ENCODE measurements at regions not wholly inside any gene's neighbourhood (a gene's known extent, or its start where the extent isn't known, plus 50 kb on each side); places are given as distances from the start of the nearest gene placed in this dataset.

DNA sequence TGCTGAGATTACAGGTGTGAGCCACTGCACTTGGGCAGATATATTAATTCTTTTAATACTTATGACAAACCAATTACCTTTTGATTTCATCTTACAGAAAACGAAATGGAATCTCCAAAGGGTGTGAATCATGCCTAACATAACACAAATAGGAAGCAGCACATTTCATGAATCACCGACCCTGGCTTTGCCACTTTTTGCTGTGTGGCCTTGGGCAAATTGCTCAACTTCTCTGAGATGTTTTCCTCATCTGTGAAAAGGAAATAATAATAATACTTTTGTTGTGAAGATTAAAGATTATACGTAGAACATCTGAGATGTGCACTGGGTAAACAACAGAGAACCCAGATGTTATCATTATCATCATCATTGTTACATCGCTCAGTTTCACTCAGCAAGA lies 50.7 kb upstream of the FREM1 start (continued):
- TF ChIP-seq, protein P1, sequence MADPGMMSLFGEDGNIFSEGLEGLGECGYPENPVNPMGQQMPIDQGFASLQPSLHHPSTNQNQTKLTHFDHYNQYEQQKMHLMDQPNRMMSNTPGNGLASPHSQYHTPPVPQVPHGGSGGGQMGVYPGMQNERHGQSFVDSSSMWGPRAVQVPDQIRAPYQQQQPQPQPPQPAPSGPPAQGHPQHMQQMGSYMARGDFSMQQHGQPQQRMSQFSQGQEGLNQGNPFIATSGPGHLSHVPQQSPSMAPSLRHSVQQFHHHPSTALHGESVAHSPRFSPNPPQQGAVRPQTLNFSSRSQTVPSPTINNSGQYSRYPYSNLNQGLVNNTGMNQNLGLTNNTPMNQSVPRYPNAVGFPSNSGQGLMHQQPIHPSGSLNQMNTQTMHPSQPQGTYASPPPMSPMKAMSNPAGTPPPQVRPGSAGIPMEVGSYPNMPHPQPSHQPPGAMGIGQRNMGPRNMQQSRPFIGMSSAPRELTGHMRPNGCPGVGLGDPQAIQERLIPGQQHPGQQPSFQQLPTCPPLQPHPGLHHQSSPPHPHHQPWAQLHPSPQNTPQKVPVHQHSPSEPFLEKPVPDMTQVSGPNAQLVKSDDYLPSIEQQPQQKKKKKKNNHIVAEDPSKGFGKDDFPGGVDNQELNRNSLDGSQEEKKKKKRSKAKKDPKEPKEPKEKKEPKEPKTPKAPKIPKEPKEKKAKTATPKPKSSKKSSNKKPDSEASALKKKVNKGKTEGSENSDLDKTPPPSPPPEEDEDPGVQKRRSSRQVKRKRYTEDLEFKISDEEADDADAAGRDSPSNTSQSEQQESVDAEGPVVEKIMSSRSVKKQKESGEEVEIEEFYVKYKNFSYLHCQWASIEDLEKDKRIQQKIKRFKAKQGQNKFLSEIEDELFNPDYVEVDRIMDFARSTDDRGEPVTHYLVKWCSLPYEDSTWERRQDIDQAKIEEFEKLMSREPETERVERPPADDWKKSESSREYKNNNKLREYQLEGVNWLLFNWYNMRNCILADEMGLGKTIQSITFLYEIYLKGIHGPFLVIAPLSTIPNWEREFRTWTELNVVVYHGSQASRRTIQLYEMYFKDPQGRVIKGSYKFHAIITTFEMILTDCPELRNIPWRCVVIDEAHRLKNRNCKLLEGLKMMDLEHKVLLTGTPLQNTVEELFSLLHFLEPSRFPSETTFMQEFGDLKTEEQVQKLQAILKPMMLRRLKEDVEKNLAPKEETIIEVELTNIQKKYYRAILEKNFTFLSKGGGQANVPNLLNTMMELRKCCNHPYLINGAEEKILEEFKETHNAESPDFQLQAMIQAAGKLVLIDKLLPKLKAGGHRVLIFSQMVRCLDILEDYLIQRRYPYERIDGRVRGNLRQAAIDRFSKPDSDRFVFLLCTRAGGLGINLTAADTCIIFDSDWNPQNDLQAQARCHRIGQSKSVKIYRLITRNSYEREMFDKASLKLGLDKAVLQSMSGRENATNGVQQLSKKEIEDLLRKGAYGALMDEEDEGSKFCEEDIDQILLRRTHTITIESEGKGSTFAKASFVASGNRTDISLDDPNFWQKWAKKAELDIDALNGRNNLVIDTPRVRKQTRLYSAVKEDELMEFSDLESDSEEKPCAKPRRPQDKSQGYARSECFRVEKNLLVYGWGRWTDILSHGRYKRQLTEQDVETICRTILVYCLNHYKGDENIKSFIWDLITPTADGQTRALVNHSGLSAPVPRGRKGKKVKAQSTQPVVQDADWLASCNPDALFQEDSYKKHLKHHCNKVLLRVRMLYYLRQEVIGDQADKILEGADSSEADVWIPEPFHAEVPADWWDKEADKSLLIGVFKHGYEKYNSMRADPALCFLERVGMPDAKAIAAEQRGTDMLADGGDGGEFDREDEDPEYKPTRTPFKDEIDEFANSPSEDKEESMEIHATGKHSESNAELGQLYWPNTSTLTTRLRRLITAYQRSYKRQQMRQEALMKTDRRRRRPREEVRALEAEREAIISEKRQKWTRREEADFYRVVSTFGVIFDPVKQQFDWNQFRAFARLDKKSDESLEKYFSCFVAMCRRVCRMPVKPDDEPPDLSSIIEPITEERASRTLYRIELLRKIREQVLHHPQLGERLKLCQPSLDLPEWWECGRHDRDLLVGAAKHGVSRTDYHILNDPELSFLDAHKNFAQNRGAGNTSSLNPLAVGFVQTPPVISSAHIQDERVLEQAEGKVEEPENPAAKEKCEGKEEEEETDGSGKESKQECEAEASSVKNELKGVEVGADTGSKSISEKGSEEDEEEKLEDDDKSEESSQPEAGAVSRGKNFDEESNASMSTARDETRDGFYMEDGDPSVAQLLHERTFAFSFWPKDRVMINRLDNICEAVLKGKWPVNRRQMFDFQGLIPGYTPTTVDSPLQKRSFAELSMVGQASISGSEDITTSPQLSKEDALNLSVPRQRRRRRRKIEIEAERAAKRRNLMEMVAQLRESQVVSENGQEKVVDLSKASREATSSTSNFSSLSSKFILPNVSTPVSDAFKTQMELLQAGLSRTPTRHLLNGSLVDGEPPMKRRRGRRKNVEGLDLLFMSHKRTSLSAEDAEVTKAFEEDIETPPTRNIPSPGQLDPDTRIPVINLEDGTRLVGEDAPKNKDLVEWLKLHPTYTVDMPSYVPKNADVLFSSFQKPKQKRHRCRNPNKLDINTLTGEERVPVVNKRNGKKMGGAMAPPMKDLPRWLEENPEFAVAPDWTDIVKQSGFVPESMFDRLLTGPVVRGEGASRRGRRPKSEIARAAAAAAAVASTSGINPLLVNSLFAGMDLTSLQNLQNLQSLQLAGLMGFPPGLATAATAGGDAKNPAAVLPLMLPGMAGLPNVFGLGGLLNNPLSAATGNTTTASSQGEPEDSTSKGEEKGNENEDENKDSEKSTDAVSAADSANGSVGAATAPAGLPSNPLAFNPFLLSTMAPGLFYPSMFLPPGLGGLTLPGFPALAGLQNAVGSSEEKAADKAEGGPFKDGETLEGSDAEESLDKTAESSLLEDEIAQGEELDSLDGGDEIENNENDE (IDR thresholded peaks at IDR 0.05; ENCODE audit: insufficient replicate concordance, low read length) = no peak
- TF ChIP-seq RNF2 (IDR thresholded peaks at IDR 0.05; ENCODE audit: borderline replicate concordance, low read depth, low read length, missing control alignments, poor library complexity, severe bottlenecking) (no peak), SIN3A (conservative IDR thresholded peaks at IDR 0.05 in 1 of 2, IDR thresholded peaks at IDR 0.05 in 1 of 2; ENCODE audit: low read depth in 1 of 2, low read length in 2 of 2) (no peak), GABPA (IDR thresholded peaks at IDR 0.05; ENCODE audit: borderline replicate concordance, insufficient read depth, low read length) (no peak), RAD21 (IDR thresholded peaks at IDR 0.05 in 1 of 2, conservative IDR thresholded peaks at IDR 0.05 in 1 of 2; ENCODE audit: low read depth in 2 of 2, low read length in 2 of 2) (no peak), NANOG (IDR thresholded peaks at IDR 0.05; ENCODE audit: insufficient read depth, low read depth, low read length, poor library complexity, severe bottlenecking) (no peak), CREB1 (IDR thresholded peaks at IDR 0.05) (no peak), RFX5 (IDR thresholded peaks at IDR 0.05; ENCODE audit: borderline replicate concordance, low read depth, low read length) (no peak), JUND (IDR thresholded peaks at IDR 0.05; ENCODE audit: low read length) (no peak), SP4 (IDR thresholded peaks at IDR 0.05; ENCODE audit: low read length) (no peak)
- TF ChIP-seq, protein P2, sequence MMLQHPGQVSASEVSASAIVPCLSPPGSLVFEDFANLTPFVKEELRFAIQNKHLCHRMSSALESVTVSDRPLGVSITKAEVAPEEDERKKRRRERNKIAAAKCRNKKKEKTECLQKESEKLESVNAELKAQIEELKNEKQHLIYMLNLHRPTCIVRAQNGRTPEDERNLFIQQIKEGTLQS (IDR thresholded peaks at IDR 0.05; ENCODE audit: insufficient read depth, low read depth, low read length) = no peak
